H9 (cell line): ENCODE measurements at regions not wholly inside any gene's neighbourhood (a gene's known extent, or its start where the extent isn't known, plus 50 kb on each side); places are given as distances from the start of the nearest gene placed in this dataset.

ENCODE experiments used
- DNase-seq: peaks from one replicate; pipeline ENCODE4 v3.0.0-alpha.2; 2017
- H2AFZ ChIP-seq: one replicate; pipeline ENCODE4 v1.6.1; 2013; ENCODE audit warnings: mild to moderate bottlenecking, low read length, control low read depth, moderate library complexity
- H2AK5ac ChIP-seq: 2 replicates; pipeline ENCODE4 v1.6.1; 2013; ENCODE audit warnings: low read length, control low read depth, mixed read lengths; ENCODE audit not compliant: insufficient read length
- H2BK120ac ChIP-seq: one replicate; pipeline ENCODE4 v1.6.1; 2013; ENCODE audit warnings: low read depth, mild to moderate bottlenecking, low read length, control low read depth, inconsistent platforms; ENCODE audit not compliant: poor library complexity, severe bottlenecking
- H2BK12ac ChIP-seq: 2 replicates; pipeline ENCODE4 v1.6.1; 2013; ENCODE audit warnings: low read length, control low read depth, mixed read lengths, low read depth; ENCODE audit not compliant: insufficient read length
- H2BK15ac ChIP-seq: 2 replicates; pipeline ENCODE4 v1.6.1; 2013; ENCODE audit warnings: low read depth, low read length, control low read depth
- H2BK20ac ChIP-seq: one replicate; pipeline ENCODE4 v1.6.1; 2013; ENCODE audit warnings: low read depth, mild to moderate bottlenecking, low read length, control low read depth, inconsistent platforms; ENCODE audit not compliant: poor library complexity, severe bottlenecking
- H2BK5ac ChIP-seq: 2 replicates; pipeline ENCODE4 v1.6.1; 2013; ENCODE audit warnings: low read length, control low read depth, mixed read lengths; ENCODE audit not compliant: insufficient read length
- H3K14ac ChIP-seq: 2 replicates; pipeline ENCODE4 v1.6.1; 2013; ENCODE audit warnings: low read length, control low read depth; ENCODE audit not compliant: insufficient read depth
- H3K18ac ChIP-seq: 2 replicates; pipeline ENCODE4 v1.6.1; 2013; ENCODE audit warnings: low read depth, mild to moderate bottlenecking, mixed read lengths, low read length, control low read depth; ENCODE audit not compliant: insufficient read length
- H3K23ac ChIP-seq: 2 replicates; pipeline ENCODE4 v1.6.1; 2013; ENCODE audit warnings: low read length, control low read depth, mixed read lengths, low read depth; ENCODE audit not compliant: insufficient read length
- H3K23me2 ChIP-seq: 2 replicates; pipeline ENCODE4 v1.6.1; 2013; ENCODE audit warnings: low read depth, mild to moderate bottlenecking, mixed read lengths, low read length, control low read depth; ENCODE audit not compliant: insufficient read length, poor library complexity, severe bottlenecking
- H3K27ac ChIP-seq: 2 replicates; pipeline ENCODE4 v1.5.1; 2013; ENCODE audit warnings: low read length, control low read depth, mixed read lengths, low read depth; ENCODE audit not compliant: insufficient read length
- H3K27me3 ChIP-seq: 2 replicates; pipeline ENCODE4 v1.6.1; 2013; ENCODE audit warnings: low read length, control low read depth, inconsistent platforms; ENCODE audit not compliant: insufficient read depth
- H3K4ac ChIP-seq: 2 replicates; pipeline ENCODE4 v1.6.1; 2013; ENCODE audit warnings: low read depth, mild to moderate bottlenecking, control low read depth, inconsistent platforms, low read length, moderate library complexity
- H3K4me1 ChIP-seq: 2 replicates; pipeline ENCODE4 v1.6.1; 2013; ENCODE audit warnings: low read length, control low read depth, inconsistent platforms; ENCODE audit not compliant: insufficient read depth
- H3K4me2 ChIP-seq: 2 replicates; pipeline ENCODE4 v1.6.1; 2013; ENCODE audit warnings: low read length, control low read depth, mixed read lengths; ENCODE audit not compliant: insufficient read length, insufficient read depth
- H3K56ac ChIP-seq: 2 replicates; pipeline ENCODE4 v1.6.1; 2013; ENCODE audit warnings: low read depth, mild to moderate bottlenecking, mixed read lengths, low read length, control low read depth; ENCODE audit not compliant: insufficient read length
- H3K79me1 ChIP-seq: 2 replicates; pipeline ENCODE4 v1.6.1; 2013; ENCODE audit warnings: low read depth, mild to moderate bottlenecking, moderate library complexity, low read length, control low read depth, inconsistent platforms; ENCODE audit not compliant: insufficient read depth, poor library complexity, severe bottlenecking
- H3K79me2 ChIP-seq: 2 replicates; pipeline ENCODE4 v1.6.1; 2013; ENCODE audit warnings: low read length, control low read depth, inconsistent platforms; ENCODE audit not compliant: insufficient read depth
- H3K9ac ChIP-seq: 2 replicates; pipeline ENCODE4 v1.6.1; 2013; ENCODE audit warnings: low read length, control low read depth, mixed read lengths; ENCODE audit not compliant: insufficient read length; ENCODE audit errors: extremely low read depth
- H3K9me3 ChIP-seq: one replicate; pipeline ENCODE4 v1.6.1; 2013; ENCODE audit warnings: low read depth, low read length, inconsistent platforms; ENCODE audit not compliant: control insufficient read depth
- H3T11ph ChIP-seq: one replicate; pipeline ENCODE4 v1.6.1; 2013; ENCODE audit warnings: mild to moderate bottlenecking, low read length, control low read depth, inconsistent platforms
- H4K20me1 ChIP-seq: one replicate; pipeline ENCODE4 v1.6.1; 2013; ENCODE audit not compliant: control insufficient read depth, insufficient read length, insufficient read depth
- H4K5ac ChIP-seq: 2 replicates; pipeline ENCODE4 v1.6.1; 2013; ENCODE audit warnings: low read depth, mild to moderate bottlenecking, mixed read lengths, low read length, control low read depth; ENCODE audit not compliant: insufficient read length
- H4K8ac ChIP-seq: replicated peaks from 2 replicates; pipeline ENCODE4 v1.6.1; 2013; ENCODE audit warnings: low read length, control low read depth, mixed read lengths, low read depth; ENCODE audit not compliant: insufficient read length
- H4K91ac ChIP-seq: 2 replicates; pipeline ENCODE4 v1.6.1; 2013; ENCODE audit warnings: low read depth, mild to moderate bottlenecking, moderate library complexity, mixed read lengths, low read length, control low read depth; ENCODE audit not compliant: insufficient read length
- H3K27ac Mint-ChIP-seq, 3 experiments: 2 replicates in 2 of 3; 3 replicates in 1 of 3; pipeline ENCODE4 v1.8.0; 2020 to 2021; ENCODE audit warnings: mixed read lengths in 3 of 3, mild to moderate bottlenecking in 1 of 3, moderate library complexity in 1 of 3
- H3K27me3 Mint-ChIP-seq: 2 replicates; pipeline ENCODE4 v1.8.0; 2021; ENCODE audit warnings: low read depth, mild to moderate bottlenecking, moderate library complexity, mixed read lengths
- H3K36me3 Mint-ChIP-seq, 3 experiments: 2 replicates in 2 of 3; 3 replicates in 1 of 3; pipeline ENCODE4 v1.8.0; 2020 to 2021; ENCODE audit warnings: low read depth in 3 of 3, mixed read lengths in 3 of 3; ENCODE audit not compliant: insufficient read depth in 1 of 3
- H3K4me1 Mint-ChIP-seq, 2 experiments: 2 replicates each; pipeline ENCODE4 v1.8.0; 2020; ENCODE audit warnings: mixed read lengths in 2 of 2
- H3K4me3 Mint-ChIP-seq, 2 experiments: 2 replicates in 1 of 2; 3 replicates in 1 of 2; pipeline ENCODE4 v1.8.0; 2020 to 2021; ENCODE audit warnings: mild to moderate bottlenecking in 2 of 2, mixed read lengths in 2 of 2, moderate library complexity in 1 of 2
- H3K9me3 Mint-ChIP-seq, 2 experiments: 2 replicates in 1 of 2; 3 replicates in 1 of 2; pipeline ENCODE4 v1.8.0; 2020; ENCODE audit warnings: mild to moderate bottlenecking in 2 of 2, mixed read lengths in 2 of 2, moderate library complexity in 1 of 2
- CTCF ChIP-seq: fragments of 200-600 bp; sonication (generic); conservative IDR thresholded peaks from 3 replicates; pipeline ENCODE4 v1.8.0; 2021; ENCODE audit warnings: antibody characterized with exemption, mild to moderate bottlenecking
- WGBS: extraction: QIAGEN DNeasy Blood & Tissue Kit; methylation state at CpG from one replicate; pipeline ENCODE4 v1.1.7; 2013; ENCODE audit warnings: missing lambda C conversion rate, low lambda C conversion rate, mixed read lengths; ENCODE audit not compliant: insufficient read length; ENCODE audit errors: extremely low coverage; 5-methylcytosine and 5-hydroxymethylcytosine counted together

- Histone ChIP-seq H3K4me1 (no peaks in the 10 kb centered on the region), H3K9ac (no peak overlapping the region), H2BK15ac (no peak overlapping the region), H4K5ac (no peak overlapping the region), H3K14ac (no peak overlapping the region), H3K23ac (no peak overlapping the region), H2BK12ac (no peak overlapping the region), H2BK5ac (no peak overlapping the region), H2BK20ac (no peak overlapping the region), H3K4me2 (no peak overlapping the region), H3K4ac (no peak overlapping the region), H3K27me3 (no peaks in the 10 kb centered on the region), H3T11ph (no peak overlapping the region), H4K91ac (no peak overlapping the region), H4K20me1 (no peaks in the 10 kb centered on the region), H2AFZ (no peak overlapping the region), H2AK5ac (no peak overlapping the region), H3K18ac (no peak overlapping the region), H3K9me3 (no peaks in the 10 kb centered on the region), H3K27ac (no peak overlapping the region), H2BK120ac (no peak overlapping the region), H4K8ac (no peak overlapping the region), H3K79me2 (no peaks in the 10 kb centered on the region), H3K56ac (no peak overlapping the region), H3K79me1 (no peaks in the 10 kb centered on the region), H3K23me2 (no peaks in the 10 kb centered on the region)
- no peak for TF ChIP-seq CTCF
- Mint-ChIP-seq H3K4me3 (no peak overlapping the region), H3K27me3 (no peaks in the 10 kb centered on the region), H3K36me3 (peaks cover 0 to 4% (median 0%) of the 10 kb centered on the region in 3 experiments; a peak in 1 of 7 replicates), H3K9me3 (no peaks in the 10 kb centered on the region; a peak in 1 of 5 replicates), H3K4me1 (no peaks in the 10 kb centered on the region), H3K27ac (no peak overlapping the region; a peak in 1 of 7 replicates)
- WGBS: no CpG with 5 or more reads among the region's 6 CpGs
- no peak for DNase-seq
Observed at GRCh38 chr16:6381896-6382295, 950.7 kb upstream of the RBFOX1 start.
